ENCODE measurements at regions not wholly inside any gene's neighbourhood (a gene's known extent, or its start where the extent isn't known, plus 50 kb on each side); places are given as distances from the start of the nearest gene placed in this dataset.
A peak's percentile ranks its signal among the peaks of the same experiment; 100 is the strongest.

GRCh38 chr3:67774676-67775075, 120.3 kb upstream of the SUCLG2 start:
- no peak for DNase-seq

- DNase-seq = no peak
These were observed 111.2 kb upstream of the SUCLG2 start for GRCh38 chr3:67765575-67765974.

GRCh38 chr3:67745296-67745695, 90.9 kb upstream of the SUCLG2 start:
- DNase-seq = no peak

DNA sequence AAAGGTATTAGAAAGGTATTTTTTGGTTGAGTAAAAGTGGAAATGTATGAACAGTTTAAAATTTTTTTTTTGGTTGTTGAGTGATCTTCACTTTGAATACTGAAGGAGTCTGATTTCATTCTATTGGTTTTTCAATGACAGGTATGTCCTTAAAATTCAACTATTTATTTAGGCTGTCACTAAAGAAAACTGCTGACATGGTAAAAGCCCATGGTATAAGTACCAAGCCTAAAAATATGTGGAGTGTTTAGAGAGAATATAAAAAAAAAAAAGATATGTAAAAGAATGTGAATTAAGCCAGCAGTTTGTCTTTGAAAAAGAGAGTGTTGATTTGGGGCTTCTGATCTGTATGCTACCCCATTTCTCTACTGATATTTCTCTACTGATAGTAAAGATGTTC, 90.3 kb upstream of the SUCLG2 start:
- no peak for DNase-seq

- DNase-seq = no peak
These were observed 85.4 kb upstream of the SUCLG2 start for GRCh38 chr3:67739851-67740250.

DNA sequence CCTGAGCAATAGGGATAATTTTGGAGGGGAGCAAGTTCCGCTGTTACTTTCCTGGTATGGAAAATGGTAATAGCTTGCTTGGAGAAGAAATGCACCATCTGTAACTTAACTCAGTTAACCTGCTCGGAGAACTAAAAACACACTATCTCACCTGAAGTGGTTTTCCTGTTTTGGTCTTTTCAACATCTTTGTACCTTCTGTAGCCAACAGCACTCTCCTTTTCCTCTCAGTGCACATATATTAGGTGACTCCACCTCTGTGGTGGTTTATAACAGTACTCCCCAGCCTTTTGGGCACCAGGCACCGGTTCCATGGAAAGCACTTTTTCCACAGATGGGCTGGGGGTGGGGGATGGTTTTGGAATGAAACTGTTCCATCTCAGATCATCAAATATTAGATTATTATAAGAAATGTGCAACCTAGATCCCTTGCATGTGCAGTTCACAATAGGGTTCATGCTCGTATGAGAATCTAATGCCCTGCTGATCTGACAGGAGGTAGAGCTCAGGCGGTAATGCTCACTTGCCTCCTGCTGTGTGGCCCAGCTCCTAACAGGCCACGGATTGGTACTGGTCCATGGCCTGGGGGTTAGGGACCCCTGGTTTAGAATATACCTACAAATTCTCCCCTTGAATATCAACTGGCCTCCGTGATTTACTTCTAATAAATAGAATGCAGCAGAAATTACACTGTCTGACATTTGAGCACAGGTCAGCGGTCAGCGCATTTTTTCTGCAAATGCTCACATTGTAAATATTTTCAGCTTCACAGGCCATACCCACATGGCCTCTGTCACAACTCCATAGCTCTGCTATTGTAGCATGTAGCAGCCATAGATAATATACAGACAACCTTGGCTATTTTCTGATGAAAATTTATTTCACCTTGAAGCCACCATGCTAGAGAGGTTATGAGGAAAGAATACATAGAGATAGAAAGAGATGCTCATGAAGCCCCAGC, 83.8 kb upstream of the SUCLG2 start:
- peak; percentile 6 for DNase-seq

DNA sequence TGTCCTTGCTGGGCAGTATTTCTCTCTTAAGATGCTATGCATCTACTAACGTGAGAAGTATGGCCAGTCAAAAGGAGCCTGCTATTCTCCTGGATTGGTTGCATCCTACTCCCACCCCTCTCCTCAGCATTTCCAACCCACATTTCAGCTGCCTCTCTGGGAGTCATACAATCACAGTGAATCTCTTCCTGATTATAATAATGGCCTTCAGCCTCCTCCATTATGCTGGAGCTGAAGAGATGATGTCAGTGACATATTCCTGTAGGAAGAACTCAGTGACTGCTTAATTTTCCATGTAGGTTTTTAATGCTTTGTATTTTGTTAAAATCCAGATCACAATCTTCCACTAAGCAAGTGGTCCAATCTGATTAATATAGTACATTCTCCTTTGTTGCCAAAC, 82.7 kb upstream of the SUCLG2 start:
- no peak for DNase-seq

DNA sequence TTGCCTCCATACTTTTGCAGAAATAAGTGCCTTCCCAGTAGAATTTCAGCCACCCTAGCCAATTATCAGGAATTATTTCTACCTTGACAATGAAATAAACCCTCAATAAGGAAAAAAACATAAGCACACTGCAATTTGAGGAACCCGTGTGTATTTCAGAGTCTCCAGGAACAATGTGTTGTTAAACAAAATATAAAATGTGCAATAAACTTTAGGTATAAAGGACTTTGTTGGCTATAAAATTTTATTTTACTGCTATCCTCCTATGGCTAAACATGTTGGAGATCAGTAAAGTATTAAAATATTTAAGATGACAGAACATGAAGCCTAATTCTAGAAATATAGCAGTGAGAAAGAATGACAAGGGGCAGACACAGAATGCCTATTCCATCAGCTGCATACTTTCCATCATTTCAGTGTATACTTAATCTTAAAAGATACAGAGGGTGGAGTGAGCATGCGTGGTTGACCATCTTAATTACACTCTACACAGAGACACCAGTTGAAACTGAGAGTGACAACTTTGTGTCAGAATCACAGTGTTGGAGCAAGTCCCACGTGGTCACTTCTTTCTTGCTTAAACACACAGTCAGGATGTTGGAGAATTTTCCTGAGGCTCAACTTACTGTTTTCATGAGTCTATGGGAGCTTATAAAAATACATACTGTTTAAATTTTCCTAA, 79.0 kb upstream of the SUCLG2 start:
- DNase-seq = no peak

GRCh38 chr3:67724434-67724833, 70.0 kb upstream of the SUCLG2 start:
- no peak for DNase-seq

DNA sequence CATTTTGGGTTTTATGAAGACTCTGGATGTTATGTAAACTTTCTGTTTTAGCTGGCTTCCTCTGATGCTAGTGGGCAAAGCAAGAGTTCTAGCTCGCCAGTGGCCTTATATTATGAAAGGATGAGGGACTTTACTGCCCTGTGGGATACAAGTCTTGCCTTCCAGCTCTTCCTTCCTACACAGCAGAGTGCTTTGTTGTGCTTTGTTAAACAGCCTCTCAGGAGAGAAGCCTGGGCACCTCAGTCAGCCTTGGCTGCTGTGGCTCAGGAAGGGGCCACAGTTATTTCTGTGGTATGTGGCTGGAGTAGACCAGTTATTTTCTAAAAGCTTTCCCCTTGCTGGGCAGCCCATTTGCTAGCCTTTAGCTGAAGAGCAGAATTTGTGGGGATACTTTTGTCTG, 69.5 kb upstream of the SUCLG2 start:
- DNase-seq = no peak

- DNase-seq = no peak
These were observed 64.9 kb upstream of the SUCLG2 start for GRCh38 chr3:67719333-67719732.

DNA sequence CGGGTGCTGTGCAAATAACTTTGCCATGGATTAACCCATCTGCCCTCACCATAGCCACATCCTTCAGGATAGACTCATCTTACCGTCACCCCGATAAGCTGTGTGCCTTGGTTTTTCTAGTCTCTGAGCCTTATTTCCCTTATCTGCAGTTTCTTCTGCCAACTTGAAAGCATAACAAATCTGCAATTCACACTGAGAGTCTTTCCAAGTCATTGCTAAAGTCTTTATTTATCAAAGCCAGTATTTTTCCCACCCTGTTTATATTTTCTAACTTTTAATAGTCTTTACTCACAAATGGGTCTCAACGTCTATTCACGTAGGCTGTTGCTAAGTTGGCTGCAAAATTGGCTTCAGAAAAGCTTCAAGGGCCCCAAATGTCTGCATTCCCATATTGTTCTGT, 61.6 kb upstream of the SUCLG2 start:
- no peak for DNase-seq

DNA sequence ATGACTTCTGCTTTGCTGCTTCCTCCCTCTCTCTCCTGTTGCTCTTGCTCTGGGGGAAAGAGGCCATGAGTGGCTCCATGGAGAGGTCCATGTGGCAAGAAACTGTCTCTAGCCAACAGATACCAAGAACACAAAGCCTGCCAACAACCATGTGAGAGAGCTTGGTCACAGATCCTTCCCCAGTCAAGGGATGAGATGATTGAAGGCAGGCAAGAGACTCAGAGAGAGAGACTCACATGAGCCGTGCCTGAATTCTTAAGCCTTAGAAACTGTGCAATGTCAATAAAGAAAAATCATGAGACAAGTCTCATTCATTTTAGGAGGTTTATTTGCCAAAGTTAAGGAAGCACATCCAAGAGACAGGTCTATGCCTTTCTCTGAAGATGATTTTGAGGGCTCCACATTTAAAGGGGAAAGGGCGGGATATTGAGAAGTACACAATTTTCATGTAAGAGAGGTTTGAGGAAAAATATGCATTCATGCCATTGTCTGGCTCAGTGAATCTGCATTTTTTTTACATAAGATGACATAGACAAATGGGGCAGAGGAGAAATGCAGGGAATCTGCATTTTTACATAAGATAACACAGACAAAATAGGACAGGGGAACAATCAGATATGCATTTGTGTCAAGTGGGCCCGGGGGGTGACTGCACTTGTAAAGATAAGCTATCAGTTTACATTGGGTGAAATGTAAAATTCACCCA, 59.5 kb upstream of the SUCLG2 start:
- no peak for DNase-seq

DNA sequence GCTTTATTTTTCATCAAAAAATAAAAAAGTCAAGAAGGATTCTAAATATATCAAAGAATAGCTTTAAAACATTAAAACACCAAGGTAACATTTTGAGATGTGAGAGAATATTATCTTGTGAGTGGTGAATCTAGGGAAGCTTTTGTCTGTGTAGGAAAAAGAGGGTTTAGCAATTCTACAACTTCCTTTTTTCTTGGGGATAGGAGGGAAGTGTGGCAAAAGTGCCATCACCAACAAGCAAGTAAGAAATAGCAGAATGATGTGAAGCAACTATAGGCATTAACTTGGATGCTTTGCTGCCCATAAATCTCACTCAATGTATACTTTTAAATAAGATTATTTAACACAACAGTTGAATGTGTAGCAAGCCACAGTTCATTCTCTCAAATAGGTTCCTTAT, 57.8 kb upstream of the SUCLG2 start:
- DNase-seq = no peak

GRCh38 chr3:67710396-67710795, 56.0 kb upstream of the SUCLG2 start:
- DNase-seq = no peak

GRCh38 chr3:67706934-67707333, 52.5 kb upstream of the SUCLG2 start:
- no peak for DNase-seq

GRCh38 chr3:67704322-67704721, 49.9 kb upstream of the SUCLG2 start:
- DNase-seq = no peak
